Common myeloid progenitor, CD34-positive (primary cell): ENCODE measurements at regions not wholly inside any gene's neighbourhood (a gene's known extent, or its start where the extent isn't known, plus 50 kb on each side); places are given as distances from the start of the nearest gene placed in this dataset.

Experiments
- CTCF ChIA-PET: fragments of 350-600 bp; sonication (Branson Sonifier 250); formaldehyde crosslinking; loops from one replicate; lab custom pipeline; 2021; ENCODE audit warnings: antibody characterized with exemption; lab: Charles Lee
- POLR2A ChIA-PET: fragments of 350-600 bp; sonication (Branson Sonifier 250); formaldehyde crosslinking; loops from one replicate; lab custom pipeline; 2021; ENCODE audit warnings: antibody characterized with exemption; lab: Charles Lee
- DNase-seq, 3 donors: peaks; one replicate each; pipeline versions ENCODE4 v3.0.0 to v3.0.0-alpha.2; 2013
- H3K27ac ChIP-seq, 2 experiments: 1 replicate in 1 of 2; 2 replicates in 1 of 2; pipeline ENCODE4 v1.7.0; 2013; ENCODE audit warnings: inconsistent platforms in 2 of 2, low read length in 2 of 2, mild to moderate bottlenecking in 2 of 2, low read depth in 1 of 2, moderate library complexity in 1 of 2; ENCODE audit not compliant: severe bottlenecking in 2 of 2, insufficient read depth in 1 of 2, poor library complexity in 1 of 2
- H3K27me3 ChIP-seq, 5 experiments: replicated peaks in 2 of 5; 1 replicate in 3 of 5; 2 replicates in 2 of 5; pipeline versions ENCODE4 v1.6.1 to v1.7.0; 2013; ENCODE audit warnings: low read length in 4 of 5, mild to moderate bottlenecking in 2 of 5, moderate library complexity in 2 of 5, inconsistent platforms in 1 of 5; ENCODE audit not compliant: insufficient read depth in 5 of 5, control insufficient read depth in 4 of 5
- H3K36me3 ChIP-seq, 4 experiments: 1 replicate in 2 of 4; 2 replicates in 2 of 4; pipeline versions ENCODE4 v1.6.1 to v1.7.0; 2013; ENCODE audit warnings: low read length in 3 of 4, control low read depth in 1 of 4, mild to moderate bottlenecking in 1 of 4; ENCODE audit not compliant: control insufficient read depth in 4 of 4, insufficient read depth in 4 of 4
- H3K4me1 ChIP-seq, 4 experiments: 1 replicate in 3 of 4; 2 replicates in 1 of 4; pipeline versions ENCODE4 v1.6.1 to v1.7.1; 2013; ENCODE audit warnings: low read length in 3 of 4, mild to moderate bottlenecking in 3 of 4, control low read depth in 1 of 4, inconsistent platforms in 1 of 4, moderate library complexity in 1 of 4; ENCODE audit not compliant: control insufficient read depth in 4 of 4, insufficient read depth in 4 of 4; ENCODE audit errors: control extremely low read depth in 1 of 4
- H3K4me3 ChIP-seq, 7 experiments: 1 replicate in 4 of 7; 2 replicates in 3 of 7; pipeline versions ENCODE4 v1.5.1 to v1.7.0; 2013; ENCODE audit warnings: mild to moderate bottlenecking in 7 of 7, low read length in 6 of 7, moderate library complexity in 6 of 7, inconsistent platforms in 2 of 7, low read depth in 2 of 7, control low read depth in 1 of 7; ENCODE audit not compliant: insufficient read depth in 4 of 7, control insufficient read depth in 1 of 7; ENCODE audit errors: extremely low read depth in 1 of 7
- H3K9me3 ChIP-seq, 5 experiments: 1 replicate in 4 of 5; 2 replicates in 1 of 5; pipeline versions ENCODE4 v1.6.1 to v1.7.1; 2013; ENCODE audit warnings: low read length in 4 of 5, mild to moderate bottlenecking in 2 of 5, inconsistent platforms in 1 of 5, low read depth in 1 of 5, moderate library complexity in 1 of 5; ENCODE audit not compliant: control insufficient read depth in 4 of 5, insufficient read depth in 2 of 5; ENCODE audit errors: control extremely low read depth in 1 of 5
- WGBS: methylation state at CpG from one replicate; pipeline ENCODE4 v1.1.5; 2013; ENCODE audit not compliant: insufficient coverage; 5-methylcytosine and 5-hydroxymethylcytosine counted together

- H3K4me3 ChIP-seq = no peak overlapping the region
- H3K27ac ChIP-seq = no peak overlapping the region
- H3K9me3 ChIP-seq = peaks cover 0 to 9% (median 4%) of the 10 kb centered on the region in 5 experiments
- CTCF ChIA-PET = no interaction called here
- POLR2A ChIA-PET = no interaction called here
- DNase-seq = no peak
- H3K36me3 ChIP-seq = no peaks in the 10 kb centered on the region
- 78% methylated on average over 5 of the region's 6 CpGs for WGBS
- H3K4me1 ChIP-seq = no peaks in the 10 kb centered on the region
- H3K27me3 ChIP-seq = peaks cover 0 to 22% (median 4%) of the 10 kb centered on the region in 5 experiments
Measured at GRCh38 chr2:38217401-38218188, 141.6 kb upstream of the CYP1B1 start.

GRCh38 chr2:38216886-38217285 lies 140.9 kb upstream of the CYP1B1 start:
- ChIA-PET CTCF (no interaction called here), POLR2A (no interaction called here)
- Histone ChIP-seq H3K4me1 (no peaks in the 10 kb centered on the region), H3K27ac (no peak overlapping the region), H3K36me3 (no peaks in the 10 kb centered on the region), H3K9me3 (peaks cover 0 to 13% (median 4%) of the 10 kb centered on the region in 5 experiments), H3K27me3 (peaks cover 0 to 22% (median 4%) of the 10 kb centered on the region in 5 experiments), H3K4me3 (no peak overlapping the region)
- DNase-seq = no peak

GRCh38 chr2:38215993-38216392 lies 140.0 kb upstream of the CYP1B1 start:
- Histone ChIP-seq H3K36me3 (no peaks in the 10 kb centered on the region), H3K4me3 (no peak overlapping the region), H3K9me3 (peaks cover 0 to 13% (median 2%) of the 10 kb centered on the region in 5 experiments), H3K27me3 (peaks cover 0 to 18% (median 4%) of the 10 kb centered on the region in 5 experiments), H3K27ac (no peak overlapping the region), H3K4me1 (no peaks in the 10 kb centered on the region)
- ChIA-PET CTCF (no interaction called here), POLR2A (no interaction called here)
- no peak for DNase-seq

DNA sequence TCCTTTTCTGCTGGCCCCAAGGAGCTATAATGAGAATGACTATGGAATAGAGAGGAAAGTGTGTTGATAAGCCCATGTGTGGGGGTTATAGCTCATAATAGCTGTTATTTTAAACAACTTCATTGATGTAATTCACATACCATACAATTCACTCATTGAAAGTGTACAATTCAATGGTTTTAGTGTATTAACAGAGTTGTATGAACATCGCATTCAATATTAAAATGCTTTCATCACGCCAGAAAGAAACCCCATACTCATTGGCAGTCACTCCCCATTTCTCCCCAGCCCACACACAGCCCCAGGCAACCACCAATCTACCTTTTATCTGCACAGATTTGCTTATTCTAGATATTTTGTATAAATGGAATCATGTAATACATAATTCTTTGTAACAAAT lies 139.6 kb upstream of the CYP1B1 start:
- CTCF ChIA-PET = interaction anchor here (0.6 kb wide), 1 partner anchor 248 kb away, joined by 3 read pairs; no protein-coding TSS in a partner anchor
- H3K4me1 ChIP-seq = no peaks in the 10 kb centered on the region
- no peak overlapping the region for H3K27ac ChIP-seq
- peaks cover 0 to 14% (median 3%) of the 10 kb centered on the region in 5 experiments for H3K9me3 ChIP-seq
- DNase-seq = no peak
- H3K27me3 ChIP-seq = peaks cover 0 to 21% (median 6%) of the 10 kb centered on the region in 5 experiments
- no peak overlapping the region for H3K4me3 ChIP-seq
- no CpG with 5 or more reads among the region's 2 CpGs for WGBS
- no peaks in the 10 kb centered on the region for H3K36me3 ChIP-seq
- POLR2A ChIA-PET = no interaction called here

DNA sequence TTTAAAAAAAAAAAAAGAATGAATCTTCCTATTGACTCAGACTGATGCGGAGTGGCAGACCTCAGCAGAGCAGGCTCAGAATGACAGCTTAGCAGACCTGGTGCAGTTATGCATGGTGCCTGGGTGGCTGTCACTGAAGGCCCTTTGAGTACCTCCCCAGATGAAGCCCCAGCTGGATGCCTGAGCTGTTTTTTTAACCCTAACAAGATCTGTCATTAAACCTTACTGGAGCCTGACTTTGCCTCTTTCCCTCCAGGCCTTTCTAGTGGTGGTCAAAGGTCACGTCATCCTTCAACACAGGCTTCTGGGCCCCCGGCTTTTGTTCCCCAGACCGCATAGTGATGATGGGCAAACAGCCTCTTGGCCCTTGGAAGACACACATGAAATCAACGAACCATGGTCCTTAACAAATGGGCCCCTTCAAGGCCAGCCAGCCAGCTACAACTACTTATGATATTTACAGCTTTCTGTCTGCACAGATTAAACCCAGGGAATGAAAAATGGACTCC lies 138.3 kb upstream of the CYP1B1 start:
- no peaks in the 10 kb centered on the region for H3K4me1 ChIP-seq
- 95% methylated on average over 3 of the region's 5 CpGs for WGBS

DNA sequence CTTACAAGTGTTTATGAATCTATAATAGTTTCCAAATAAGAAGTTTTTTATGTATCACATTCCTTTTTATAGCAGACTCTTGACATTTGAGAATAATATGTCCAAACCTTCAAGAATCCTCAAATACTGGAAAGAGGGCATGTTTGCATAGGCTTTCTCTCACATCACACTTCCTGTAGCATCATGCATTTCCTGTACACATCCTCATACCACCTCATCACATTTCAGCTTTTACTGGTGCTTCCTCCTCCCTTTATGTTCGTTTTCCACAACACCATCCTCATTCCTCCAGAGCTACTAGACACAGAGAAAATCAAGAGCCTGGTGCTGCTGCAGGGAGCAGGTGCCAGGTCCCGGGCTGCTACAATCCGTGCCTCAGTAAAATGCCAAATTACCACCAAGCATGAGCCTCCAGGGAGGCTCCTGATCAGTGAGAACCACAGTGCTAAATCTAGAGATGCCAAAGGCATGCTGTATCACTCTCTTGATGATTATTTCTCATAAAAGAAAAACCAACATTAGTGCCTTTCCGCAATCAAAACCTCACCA lies 137.7 kb upstream of the CYP1B1 start:
- 82% methylated on average over 4 of the region's 4 CpGs for WGBS
- Histone ChIP-seq H3K36me3 (no peaks in the 10 kb centered on the region), H3K4me1 (no peaks in the 10 kb centered on the region), H3K27me3 (peaks cover 0 to 17% (median 8%) of the 10 kb centered on the region in 5 experiments), H3K4me3 (no peak overlapping the region), H3K27ac (no peak overlapping the region), H3K9me3 (peaks cover 0 to 15% (median 3%) of the 10 kb centered on the region in 5 experiments)
- DNase-seq = no peak
- ChIA-PET POLR2A (no interaction called here), CTCF (interaction anchor here (0.6 kb wide), 1 partner anchor 712 kb away, joined by 3 read pairs; no protein-coding TSS in a partner anchor)

More for the DNA sequence above, 138.3 kb upstream of the CYP1B1 start:
- Histone ChIP-seq H3K4me3 (no peak overlapping the region), H3K27ac (no peak overlapping the region), H3K9me3 (peaks cover 0 to 20% (median 3%) of the 10 kb centered on the region in 5 experiments), H3K27me3 (peaks cover 0 to 23% (median 7%) of the 10 kb centered on the region in 5 experiments), H3K36me3 (no peaks in the 10 kb centered on the region)
- DNase-seq = no peak
- POLR2A ChIA-PET = no interaction called here
- CTCF ChIA-PET = interaction anchor here (0.6 kb wide), 1 partner anchor 712 kb away, joined by 3 read pairs; no protein-coding TSS in a partner anchor

- H3K27me3 ChIP-seq = peaks cover 2 to 11% (median 9%) of the 10 kb centered on the region in 5 experiments
- H3K36me3 ChIP-seq = no peaks in the 10 kb centered on the region
- no peak for DNase-seq
- H3K27ac ChIP-seq = no peak overlapping the region
- no peak overlapping the region for H3K4me3 ChIP-seq
- ChIA-PET POLR2A (no interaction called here), CTCF (no interaction called here)
- WGBS = no CpG with 5 or more reads among the region's 2 CpGs
- no peaks in the 10 kb centered on the region for H3K4me1 ChIP-seq
- H3K9me3 ChIP-seq = peaks cover 0 to 15% (median 3%) of the 10 kb centered on the region in 5 experiments
Measured at GRCh38 chr2:38212312-38212711, 136.4 kb upstream of the CYP1B1 start.
